Stimulated activated CD4-positive, alpha-beta T cell treated with anti-CD3 and anti-CD28 coated beads, Interleukin-2, amount 100 ng/mL, for 24 hours (primary cell): ENCODE measurements at regions not wholly inside any gene's neighbourhood (a gene's known extent, or its start where the extent isn't known, plus 50 kb on each side); places are given as distances from the start of the nearest gene placed in this dataset.
"Not testable (repeated sequence)": the region's sequence is repeated elsewhere in the genome, so short reads cannot be mapped to it uniquely, and the experiment has no call there.

ENCODE experiments used
- DNase-seq, 2 donors: peaks; one replicate each; pipeline ENCODE4 v3.0.0-alpha.2; 2020

DNA sequence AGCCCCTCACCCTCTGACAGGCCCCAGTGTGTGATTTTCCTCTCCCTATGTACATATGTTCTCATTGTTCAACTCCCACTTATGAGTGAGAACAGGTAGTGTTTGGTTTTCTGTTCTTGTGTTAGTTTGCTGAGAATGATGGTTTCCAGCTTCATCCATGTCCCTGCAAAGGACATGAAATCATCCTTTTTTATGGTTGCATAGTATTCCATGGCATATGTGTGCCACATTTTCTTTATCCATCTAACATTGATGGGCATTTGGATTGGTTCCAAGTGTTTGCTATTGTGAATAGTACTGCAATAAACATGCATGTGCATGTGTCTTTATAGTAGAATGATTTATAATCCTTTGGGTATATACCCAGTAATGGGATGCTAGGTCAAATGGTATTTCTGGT is 223.7 kb upstream of the VLDLR start:
- not testable (repeated sequence) for DNase-seq

DNA sequence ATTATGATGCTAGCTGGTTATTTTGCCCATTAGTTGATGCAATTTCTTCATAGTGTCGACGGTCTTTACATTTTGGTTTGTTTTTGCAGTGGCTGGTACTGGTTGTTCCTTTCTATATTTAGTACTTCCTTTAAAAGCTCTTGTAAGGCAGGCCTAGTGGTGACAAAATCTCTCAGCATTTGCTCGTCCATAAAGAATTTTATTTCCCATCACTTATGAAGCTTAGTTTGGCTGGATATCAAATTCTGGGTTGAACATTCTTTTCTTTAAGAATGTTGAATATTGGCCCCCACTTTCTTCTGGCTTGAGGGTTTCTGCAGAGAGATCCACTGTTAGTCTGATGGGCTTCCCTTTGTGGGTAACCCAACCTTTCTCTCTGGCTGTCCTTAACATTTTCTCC is 219.8 kb upstream of the VLDLR start:
- DNase-seq = not testable (repeated sequence)

DNA sequence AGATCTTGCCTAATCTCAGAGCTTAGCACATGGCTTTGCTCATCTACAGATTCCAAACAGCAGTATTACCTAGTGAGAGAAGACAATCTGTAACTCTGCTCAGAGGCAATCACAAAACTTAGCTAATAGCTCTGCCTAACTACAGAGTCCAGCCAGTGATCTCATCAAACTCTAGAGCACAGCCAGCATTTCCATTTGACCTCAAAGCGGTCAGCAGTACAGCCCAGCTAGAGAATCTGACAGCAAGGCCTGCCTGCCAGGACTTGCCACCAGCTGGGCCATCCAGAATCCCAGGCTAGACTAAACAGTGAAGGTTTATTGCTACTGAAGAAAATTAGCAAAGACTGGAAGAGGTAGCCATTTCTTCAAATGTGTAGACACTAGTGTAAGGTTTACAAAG is 217.9 kb upstream of the VLDLR start:
- no peak for DNase-seq

DNA sequence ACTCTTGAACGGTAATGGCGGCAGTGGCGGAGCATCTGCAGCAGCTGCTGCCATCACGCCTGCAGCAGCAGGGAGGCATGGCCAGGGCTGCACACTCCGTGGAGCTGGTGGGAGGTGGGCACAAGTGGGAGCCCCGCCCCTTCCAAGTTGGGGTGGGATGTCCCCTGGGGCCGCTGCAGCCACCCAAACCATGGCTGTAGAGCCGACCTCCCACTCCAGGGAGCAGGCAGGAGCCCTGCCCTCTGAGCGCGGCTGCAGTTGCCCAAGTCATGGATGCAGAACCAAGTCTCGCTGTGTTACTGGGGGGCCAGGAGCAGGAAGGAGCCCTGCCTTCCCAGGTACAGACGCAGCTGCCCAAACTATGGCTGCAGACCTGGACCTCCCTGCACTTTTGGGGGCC is 215.3 kb upstream of the VLDLR start:
- DNase-seq = no peak

DNA sequence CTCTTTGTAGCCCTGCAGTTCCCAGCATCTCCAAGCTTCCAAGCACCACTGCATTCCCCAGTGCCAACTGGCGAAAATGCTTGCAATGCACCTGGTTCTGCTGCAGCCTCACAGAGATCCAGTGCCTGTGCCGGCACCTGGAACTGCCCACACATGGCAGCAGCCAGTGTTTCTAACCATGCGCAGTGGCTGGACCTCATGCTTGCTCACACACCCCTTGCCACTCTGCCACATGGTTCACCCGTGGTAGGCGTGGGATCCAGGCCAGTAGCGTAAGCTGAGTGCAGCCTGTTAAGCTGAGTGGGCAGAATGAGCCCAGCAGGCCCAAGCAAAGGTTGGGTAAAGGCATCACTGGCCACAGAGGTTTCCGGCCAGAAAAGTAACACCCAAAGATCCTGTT is 214.1 kb upstream of the VLDLR start:
- no peak for DNase-seq

DNA sequence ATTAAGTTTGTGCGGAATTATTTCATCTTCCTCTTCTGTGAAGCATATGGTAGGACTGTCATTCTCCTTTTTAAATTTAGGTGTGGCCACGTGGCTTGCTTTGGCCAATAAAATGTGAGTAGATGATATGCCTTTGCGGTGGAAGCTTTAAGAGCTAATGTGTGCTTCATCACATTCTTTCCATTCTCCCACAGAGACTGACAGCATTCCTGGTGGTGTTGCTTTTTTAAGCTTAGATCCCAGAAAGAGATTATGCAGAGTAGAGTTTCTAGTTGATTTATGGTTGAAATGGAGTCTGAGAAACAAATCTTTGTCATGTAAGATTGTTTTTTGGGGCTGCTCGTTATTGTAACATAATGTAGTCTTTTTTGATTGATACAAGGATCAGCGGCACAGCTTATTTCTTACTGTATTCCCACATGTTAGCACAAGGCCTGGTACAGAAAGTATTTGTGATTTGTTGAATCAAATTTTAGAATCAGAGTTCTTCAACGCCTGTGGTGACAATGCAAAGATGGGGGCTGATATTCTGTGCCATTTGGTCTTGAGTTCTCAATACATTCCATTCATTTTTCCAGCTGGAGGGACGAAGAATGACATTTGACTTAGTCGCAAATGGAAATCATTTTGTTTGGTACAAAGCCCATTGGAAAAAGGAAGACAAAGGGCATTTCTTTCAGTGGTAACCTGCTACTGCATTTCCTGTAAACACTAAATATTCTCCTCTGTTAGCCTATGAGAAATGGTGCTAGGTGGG is 209.9 kb upstream of the VLDLR start:
- no peak for DNase-seq

DNA sequence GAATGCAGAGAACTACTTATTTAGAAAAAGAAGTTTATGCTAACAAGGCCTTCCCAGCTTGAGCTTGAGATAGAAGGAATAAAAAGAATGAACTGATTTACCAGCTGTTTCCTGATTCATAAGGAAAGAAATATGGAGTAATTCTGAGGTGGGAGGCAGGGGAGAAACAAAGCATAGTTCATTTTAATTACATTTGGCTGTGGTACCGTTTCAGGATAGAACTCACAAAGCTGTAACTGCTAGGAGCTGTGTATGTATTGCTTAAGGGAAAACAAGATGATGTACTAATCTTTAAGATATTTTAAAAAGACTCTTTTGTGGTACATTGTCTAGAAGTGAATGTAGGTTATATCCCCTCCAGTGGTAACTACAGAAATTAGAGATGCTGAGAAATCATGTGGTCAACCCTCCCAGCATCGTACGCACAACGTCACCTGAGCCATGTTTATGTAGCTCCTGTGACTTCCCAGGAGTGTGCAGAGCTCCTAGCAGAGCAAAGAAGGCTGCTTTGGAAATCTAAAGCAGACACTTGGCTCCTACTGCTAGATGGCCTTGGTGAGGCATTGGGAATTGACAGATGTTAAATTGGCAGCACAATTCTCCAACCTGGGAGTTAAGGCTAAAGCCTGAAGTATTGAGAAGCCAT is 208.3 kb upstream of the VLDLR start:
- DNase-seq = no peak

DNA sequence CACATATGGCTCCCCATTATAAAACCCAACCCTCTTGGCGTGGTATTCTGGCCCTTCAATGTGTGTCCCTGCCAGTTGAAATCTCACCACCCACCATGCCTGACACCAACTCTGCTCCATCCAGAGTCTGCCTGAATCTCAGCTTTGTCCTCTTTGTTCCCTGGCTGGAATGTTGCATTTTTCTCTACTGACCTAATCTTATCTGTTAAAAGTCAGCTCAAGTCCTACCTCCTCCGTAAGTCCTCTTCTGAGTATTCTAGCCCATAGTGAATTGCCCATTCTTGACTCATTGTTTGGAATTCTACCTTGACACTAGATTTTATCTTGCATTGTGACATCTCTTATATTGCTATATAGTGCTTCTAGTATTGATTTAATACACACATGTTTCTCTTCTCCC is 207.1 kb upstream of the VLDLR start:
- no peak for DNase-seq

DNA sequence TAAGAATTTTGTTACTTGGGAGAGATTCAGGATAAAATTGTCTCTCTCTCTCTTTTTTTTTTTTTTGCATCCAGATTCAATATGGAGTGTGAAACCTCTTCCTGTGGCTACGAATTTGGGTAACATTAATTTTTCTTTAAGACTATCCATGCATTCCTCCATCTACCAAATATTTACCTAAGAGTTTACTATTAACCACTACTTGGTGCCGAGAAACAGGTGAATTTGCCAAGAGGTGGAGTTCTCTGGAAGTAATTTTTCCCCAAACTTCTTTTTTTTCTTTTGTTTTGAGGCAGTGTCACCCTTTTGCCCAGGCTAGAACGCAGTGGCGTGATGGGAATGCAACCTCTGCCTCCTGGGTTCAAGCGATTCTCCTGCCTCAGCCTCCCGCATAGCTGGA is 206.3 kb upstream of the VLDLR start:
- DNase-seq = no peak

DNA sequence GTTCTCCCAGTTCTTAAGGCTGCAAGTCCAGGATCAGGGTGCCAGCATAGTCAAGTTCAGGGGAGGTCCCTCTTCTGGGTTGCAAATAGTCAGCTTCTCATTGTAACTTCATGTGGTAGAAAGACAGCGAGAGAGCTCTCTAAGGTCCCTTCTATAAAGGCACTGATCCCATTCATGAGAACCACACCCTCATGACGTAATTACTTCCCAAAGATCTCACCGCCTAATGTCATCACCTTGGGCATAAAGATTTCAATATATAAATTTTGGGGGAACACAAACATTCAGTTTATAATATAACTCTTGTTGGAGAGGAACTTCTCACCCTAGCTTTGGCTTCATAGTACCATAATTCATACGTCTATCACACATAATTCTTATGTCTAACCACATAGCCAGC is 203.9 kb upstream of the VLDLR start:
- no peak for DNase-seq

DNA sequence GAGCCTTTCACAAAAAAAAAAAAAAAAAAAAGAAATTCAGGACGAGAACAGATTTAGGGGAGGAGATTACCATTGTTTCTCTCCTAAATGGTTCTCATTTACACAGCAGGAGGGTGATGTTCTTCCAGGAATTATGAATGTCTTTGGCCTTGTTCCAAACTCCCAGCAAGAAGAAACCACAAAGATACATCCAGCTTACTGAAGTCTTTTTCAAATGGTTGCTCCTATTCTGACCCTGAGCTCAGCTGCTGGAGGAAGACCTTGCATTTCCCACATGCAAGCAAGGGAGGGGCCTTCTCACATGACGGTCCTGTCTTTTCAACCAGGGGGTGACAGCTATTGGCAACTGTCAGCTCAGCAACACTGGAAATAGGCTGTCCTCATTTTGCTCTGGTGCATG is 203.0 kb upstream of the VLDLR start:
- DNase-seq = no peak

DNA sequence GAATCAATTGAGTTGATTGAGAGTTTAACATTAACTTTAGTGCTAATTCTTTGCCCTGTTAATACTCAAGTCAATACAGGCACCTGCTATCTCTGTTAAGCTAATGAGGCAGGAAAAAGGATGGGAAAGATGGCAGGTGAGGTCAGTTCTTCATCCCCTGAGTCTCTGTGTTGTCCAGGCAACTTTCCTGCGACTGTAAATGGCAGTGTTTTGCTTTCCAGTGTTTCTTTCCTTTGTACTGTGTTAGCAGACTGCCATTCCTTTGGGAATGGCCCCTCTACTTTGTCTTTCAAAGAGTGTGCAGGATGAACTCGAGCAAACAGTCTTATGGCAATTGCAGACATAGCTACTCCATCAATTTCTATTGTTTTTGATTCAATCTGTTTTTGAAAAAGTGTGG is 202.2 kb upstream of the VLDLR start:
- DNase-seq = no peak

DNA sequence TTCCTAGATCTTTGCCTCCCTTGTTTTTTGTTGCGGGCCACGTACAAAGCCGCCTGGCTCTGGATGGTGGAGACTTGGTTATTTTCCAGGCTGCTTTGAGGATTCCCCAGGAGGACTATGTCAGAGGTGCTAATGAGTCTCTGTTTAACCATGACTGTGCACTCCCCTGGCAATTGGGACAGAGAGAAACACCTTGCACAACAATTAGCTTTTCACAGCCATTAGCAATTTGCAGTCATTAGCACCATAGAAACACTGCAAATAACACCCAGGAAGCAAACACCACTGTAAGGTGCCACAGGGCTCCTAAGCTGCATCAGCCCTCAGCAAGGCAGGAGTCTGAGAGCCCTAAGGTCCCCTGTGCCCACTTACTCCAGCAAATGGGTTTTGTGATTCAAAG is 201.0 kb upstream of the VLDLR start:
- DNase-seq = no peak

DNA sequence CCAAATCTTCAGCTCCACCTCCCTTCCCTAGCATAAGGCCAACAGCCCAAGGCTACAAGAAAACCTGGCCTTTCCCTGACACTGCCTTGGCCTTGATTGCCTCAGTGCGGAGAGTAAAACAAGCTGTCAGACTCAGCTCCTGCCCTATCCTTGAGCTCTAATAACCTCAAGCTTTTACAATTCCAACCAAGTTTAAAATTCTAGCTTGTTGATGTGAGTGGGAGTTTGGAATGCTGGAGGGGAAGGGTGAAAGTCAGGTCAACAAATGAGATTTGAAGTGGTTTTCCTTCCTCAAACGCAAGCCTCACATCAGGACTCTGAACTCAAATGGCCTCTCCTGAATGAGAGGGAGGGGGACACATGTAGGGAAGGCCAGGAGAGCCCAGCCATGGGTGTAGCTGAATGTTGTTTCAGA is 197.0 kb upstream of the VLDLR start:
- DNase-seq = no peak

DNA sequence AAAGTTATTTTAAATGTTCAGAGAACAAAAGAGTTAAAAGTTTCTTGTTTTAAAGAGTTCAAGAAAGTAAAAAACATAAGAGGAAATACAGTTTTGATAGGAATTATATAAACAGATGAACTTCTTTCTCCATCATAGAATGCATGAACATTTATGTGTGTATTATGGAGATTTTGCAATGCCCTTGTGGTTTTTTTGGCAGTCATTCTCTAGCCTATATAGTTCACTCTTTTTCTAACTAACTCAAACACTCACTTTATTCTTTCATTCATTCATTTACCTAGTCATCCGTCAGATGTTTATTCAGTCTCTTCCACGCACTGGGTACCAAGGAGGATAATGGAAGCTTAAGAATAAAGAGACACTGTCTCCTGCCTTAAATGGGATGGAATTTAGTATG is 195.9 kb upstream of the VLDLR start:
- no peak for DNase-seq

DNA sequence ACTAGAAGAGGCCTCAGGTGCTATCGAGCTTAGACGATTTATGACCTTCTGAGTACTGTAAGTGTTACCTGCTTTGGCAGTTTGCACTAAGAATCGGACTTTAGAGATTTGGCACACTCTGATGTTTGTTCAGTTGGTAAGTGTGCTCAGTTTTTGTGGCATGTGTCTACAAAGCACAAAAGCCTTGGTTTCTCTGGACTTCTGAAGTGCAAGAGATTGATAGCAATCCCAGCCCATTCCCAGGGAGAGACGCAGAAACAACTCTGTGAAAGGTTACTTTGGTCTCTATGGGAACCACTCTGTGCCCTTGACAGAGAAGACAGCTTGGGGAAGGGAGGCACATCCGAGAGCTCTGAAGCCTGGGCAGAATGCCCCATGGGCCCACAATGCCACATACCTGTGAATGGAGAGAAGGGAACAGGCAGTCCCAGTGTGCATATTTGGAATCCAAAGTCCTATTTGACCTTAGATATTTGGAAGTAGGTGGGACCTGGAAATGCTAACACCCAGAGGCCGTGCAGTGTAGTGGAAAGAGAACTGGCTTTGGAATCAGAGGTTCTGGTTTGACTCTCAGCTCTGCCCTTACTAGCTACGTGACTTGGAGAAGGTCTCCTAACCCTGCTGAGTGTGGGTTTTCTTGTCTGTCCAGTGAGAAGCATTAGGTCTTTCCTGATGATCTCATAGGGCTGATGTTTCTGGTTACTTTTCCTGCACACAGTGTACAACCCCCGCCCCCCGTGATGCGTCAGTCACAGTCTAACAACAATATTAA is 194.3 kb upstream of the VLDLR start:
- DNase-seq = no peak

DNA sequence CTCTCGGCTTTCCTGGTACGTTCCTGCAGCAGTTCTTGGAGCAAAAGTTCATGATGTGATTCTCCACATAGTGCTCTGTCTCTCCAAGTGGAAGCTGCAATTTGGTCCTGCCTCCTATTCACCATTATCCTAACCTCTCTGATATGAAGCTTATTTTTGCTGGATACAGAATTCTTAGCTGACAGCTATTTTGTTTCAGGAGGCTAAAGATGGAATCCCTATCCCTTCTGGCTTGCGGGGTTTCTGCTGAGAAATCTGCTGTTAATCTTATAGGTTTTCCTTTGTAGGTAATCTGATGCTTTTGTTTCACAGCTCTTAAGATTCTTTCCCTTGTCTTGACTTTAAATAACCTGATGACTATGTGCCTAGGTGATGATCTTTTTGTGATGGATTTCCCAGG is 181.6 kb upstream of the VLDLR start:
- no peak for DNase-seq

DNA sequence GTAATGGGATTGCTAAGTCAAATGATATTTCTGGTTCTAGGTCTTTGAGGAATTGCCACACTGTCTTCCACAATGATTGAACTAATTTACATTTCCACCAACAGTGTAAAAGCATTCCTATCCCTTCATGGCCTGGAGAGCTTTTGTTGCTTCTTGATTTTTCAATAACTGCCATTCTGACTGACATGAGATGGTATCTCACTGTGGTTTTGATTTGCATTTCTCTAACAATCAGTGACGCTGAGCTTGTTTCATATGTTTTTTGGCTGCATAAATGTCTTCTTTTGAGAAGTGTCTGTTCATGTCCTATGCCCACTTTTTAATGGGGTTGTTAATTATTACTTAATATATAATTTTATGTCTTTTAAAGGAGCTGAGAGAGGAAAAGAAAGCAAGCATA is 177.7 kb upstream of the VLDLR start:
- DNase-seq = not testable (repeated sequence)

DNA sequence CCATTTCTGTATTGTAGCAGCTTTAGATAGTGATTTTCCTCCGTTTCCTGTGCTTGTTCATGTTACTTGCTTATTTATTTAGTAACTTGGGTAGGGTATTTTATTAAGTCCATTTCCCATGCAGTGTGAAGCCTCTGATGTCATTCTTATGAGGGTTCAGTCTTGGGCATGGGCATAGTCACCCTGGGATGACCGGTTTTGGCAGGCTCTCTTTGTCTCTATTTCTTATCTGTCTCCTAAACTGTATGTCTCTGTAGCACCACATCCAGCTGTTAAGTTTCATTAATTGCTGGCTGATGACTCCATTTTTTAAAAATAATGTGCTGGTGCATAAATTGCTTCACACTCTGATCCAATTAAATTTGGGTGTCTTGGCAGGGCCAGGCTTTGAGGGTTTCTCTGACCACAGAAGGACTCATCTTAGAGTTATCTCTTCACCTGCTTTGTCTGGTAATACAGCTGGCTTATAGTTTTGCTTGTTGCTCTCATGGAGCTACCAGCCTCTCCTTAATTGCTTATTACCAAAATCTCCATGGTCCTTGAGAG is 173.3 kb upstream of the VLDLR start:
- no peak for DNase-seq

DNA sequence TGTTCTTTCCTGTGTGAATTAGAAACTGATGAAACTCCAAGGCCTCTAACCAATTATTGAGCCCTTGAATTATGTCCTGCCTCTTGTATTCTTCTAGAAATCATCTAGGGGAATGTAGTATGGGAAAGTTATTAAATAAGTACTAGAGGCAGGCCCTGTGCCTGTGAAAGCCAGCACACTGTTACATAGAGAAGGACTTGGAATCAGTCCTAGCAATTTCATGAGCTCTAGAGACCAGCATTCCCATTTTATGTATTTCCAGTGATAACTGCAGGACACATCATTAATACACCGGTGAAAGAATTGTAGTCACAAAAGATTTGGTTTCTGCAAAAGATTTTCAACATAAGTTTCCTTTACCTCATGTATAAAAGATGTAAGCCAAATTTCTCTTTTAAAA is 168.5 kb upstream of the VLDLR start:
- no peak for DNase-seq

DNA sequence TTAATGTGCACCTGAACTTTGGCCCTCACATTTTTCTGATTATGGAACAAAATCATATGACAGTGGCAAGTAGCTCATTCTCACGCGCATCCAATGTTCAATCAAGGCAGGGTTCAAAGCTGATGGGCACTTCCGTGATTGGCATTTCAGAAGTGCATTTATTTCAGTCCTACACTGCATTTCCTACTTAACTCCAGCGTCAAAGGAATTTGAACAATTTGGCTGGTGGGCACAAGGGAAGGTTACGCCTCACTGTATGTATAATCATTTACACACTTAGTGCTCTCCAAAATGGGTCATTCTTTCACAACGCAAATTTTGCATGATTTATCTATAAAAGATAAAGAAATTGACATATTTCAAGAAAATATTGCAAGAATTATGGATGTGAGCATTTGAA is 167.9 kb upstream of the VLDLR start:
- no peak for DNase-seq

DNA sequence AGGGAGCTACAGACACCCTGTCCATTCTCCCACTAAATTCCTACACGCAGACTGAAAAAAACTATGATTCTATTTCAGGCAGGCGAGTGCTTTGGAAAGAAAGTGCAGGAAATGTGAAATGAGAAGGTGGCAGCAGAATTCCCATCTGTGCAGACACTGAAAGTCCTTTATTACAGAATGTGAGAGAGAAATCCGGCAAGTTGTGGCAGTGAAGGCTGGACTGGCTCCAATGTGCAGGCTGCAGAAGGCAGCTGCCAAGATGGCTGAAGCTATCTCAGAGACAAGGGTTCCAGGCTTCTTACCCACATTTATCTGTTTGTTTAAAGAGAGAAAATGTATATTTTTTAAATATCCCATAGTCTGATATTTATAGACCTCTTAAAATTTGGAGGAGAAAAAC is 161.8 kb upstream of the VLDLR start:
- no peak for DNase-seq

DNA sequence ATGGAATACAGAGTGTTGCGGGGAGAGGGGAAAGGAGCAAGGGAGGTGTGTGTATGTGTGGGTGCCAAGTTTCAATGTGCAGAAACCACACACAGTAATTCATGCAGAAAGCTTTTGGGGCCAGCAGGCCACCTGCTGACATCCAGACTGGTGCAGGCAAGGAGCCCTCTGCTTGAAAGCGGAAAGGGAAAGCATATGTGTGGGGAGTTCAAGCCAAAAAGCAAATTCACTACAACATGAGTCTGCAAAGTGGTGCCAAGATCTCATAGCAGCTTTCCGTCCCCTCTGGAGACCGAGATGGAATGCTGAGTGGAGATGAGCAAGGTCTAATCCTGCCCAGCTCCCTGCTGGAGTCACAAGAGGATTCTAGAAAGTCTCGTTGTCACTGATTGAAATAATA is 159.7 kb upstream of the VLDLR start:
- DNase-seq = no peak

DNA sequence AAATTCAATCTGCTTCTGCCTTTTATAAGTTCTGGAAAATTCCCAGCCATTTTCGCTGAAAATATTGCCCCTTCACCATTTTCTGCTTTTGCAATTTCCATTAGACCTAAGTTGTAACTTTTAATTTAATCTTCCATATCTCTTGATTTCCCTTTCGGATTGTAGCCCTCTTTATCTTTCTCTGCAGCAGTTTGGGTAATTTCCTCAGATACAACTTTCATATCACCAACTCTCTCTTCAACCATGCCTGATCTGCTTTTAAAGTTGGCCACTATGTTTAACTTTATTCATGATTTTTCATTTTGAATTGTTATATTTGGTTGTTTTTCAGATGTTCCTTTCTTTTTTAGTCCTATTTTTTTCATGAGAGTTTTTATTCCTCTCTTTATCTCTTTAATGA is 157.0 kb upstream of the VLDLR start:
- no peak for DNase-seq
